CD14-positive monocyte (primary cell): ENCODE measurements at regions not wholly inside any gene's neighbourhood (a gene's known extent, or its start where the extent isn't known, plus 50 kb on each side); places are given as distances from the start of the nearest gene placed in this dataset.
A peak's percentile ranks its signal among the peaks of the same experiment; 100 is the strongest.

ENCODE experiments used
- DNase-seq, 3 donors: peaks; one replicate each; pipeline ENCODE4 v3.0.0-alpha.2; 2011 to 2022
- H2AFZ ChIP-seq: 2 replicates; pipeline ENCODE4 v1.6.0; 2012; ENCODE audit warnings: mild to moderate bottlenecking, low read depth, low read length, inconsistent platforms; ENCODE audit not compliant: insufficient read depth, poor library complexity, severe bottlenecking
- H3K27ac ChIP-seq, 2 donors: 1 replicate in 1 of 2; 2 replicates in 1 of 2; pipeline ENCODE4 v1.5.1; 2012 to 2013; ENCODE audit warnings: low read length in 2 of 2, control low read depth in 1 of 2, inconsistent platforms in 1 of 2, low read depth in 1 of 2, mild to moderate bottlenecking in 1 of 2
- H3K27me3 ChIP-seq, 2 donors: one replicate each; pipeline versions ENCODE4 v1.6.0 to v1.6.1; 2011 to 2013; ENCODE audit warnings: low read length in 2 of 2; ENCODE audit not compliant: control insufficient read depth in 2 of 2, insufficient read depth in 2 of 2
- H3K36me3 ChIP-seq, 2 donors: replicated peaks in 1 of 2; 1 replicate in 1 of 2; 2 replicates in 1 of 2; pipeline versions ENCODE4 v1.5.1 to v1.6.1; 2012 to 2013; ENCODE audit warnings: low read length in 2 of 2, control low read depth in 1 of 2, inconsistent platforms in 1 of 2, mild to moderate bottlenecking in 1 of 2; ENCODE audit not compliant: insufficient read depth in 2 of 2, control insufficient read depth in 1 of 2
- H3K4me1 ChIP-seq, 2 donors: 1 replicate in 1 of 2; 2 replicates in 1 of 2; pipeline versions ENCODE4 v1.5.1 to v1.6.1; 2012 to 2013; ENCODE audit warnings: low read length in 2 of 2, control low read depth in 1 of 2, inconsistent platforms in 1 of 2, mild to moderate bottlenecking in 1 of 2, moderate library complexity in 1 of 2; ENCODE audit not compliant: insufficient read depth in 2 of 2, control insufficient read depth in 1 of 2
- H3K4me2 ChIP-seq: replicated peaks from 2 replicates; pipeline ENCODE3; 2012; ENCODE audit warnings: low read length, moderate library complexity, mild to moderate bottlenecking; ENCODE audit not compliant: poor library complexity, severe bottlenecking; ENCODE audit errors: extremely low read depth
- H3K4me3 ChIP-seq, 3 experiments: fragments of 200-600 bp in 1 of 3; sonication (generic) in 1 of 3; replicated peaks in 1 of 3; 1 replicate in 2 of 3; 2 replicates in 1 of 3; pipeline ENCODE4 v1.5.1; 2011 to 2013; ENCODE audit warnings: low read length in 3 of 3, mild to moderate bottlenecking in 3 of 3, control low read depth in 2 of 3, low read depth in 2 of 3, inconsistent platforms in 1 of 3, moderate library complexity in 1 of 3
- H3K79me2 ChIP-seq: 2 replicates; pipeline ENCODE4 v1.6.0; 2012; ENCODE audit warnings: mild to moderate bottlenecking, control low read depth, inconsistent platforms, low read length, moderate library complexity; ENCODE audit not compliant: insufficient read depth
- H3K9ac ChIP-seq: 2 replicates; pipeline ENCODE4 v1.6.0; 2017; ENCODE audit warnings: low read length, mild to moderate bottlenecking; ENCODE audit not compliant: insufficient read depth, poor library complexity, severe bottlenecking
- H3K9me3 ChIP-seq, 2 donors: replicated peaks in 1 of 2; 1 replicate in 1 of 2; 2 replicates in 1 of 2; pipeline versions ENCODE4 v1.5.1 to v1.6.1; 2012 to 2013; ENCODE audit warnings: low read length in 2 of 2, control low read depth in 1 of 2; ENCODE audit not compliant: control insufficient read depth in 1 of 2, insufficient read depth in 1 of 2
- H4K20me1 ChIP-seq: 2 replicates; pipeline ENCODE4 v1.6.0; 2012; ENCODE audit warnings: mild to moderate bottlenecking, low read length, control low read depth, moderate library complexity; ENCODE audit not compliant: insufficient read depth
- H3K27ac Mint-ChIP-seq, 7 donors: one replicate each; pipeline ENCODE4 v1.8.0; 2020; ENCODE audit warnings: mild to moderate bottlenecking in 7 of 7, mixed read lengths in 7 of 7, moderate library complexity in 6 of 7, inconsistent platforms in 2 of 7
- H3K27me3 Mint-ChIP-seq, 3 donors: one replicate each; pipeline ENCODE4 v1.8.0; 2021 to 2022; ENCODE audit warnings: low read depth in 3 of 3, mild to moderate bottlenecking in 3 of 3, mixed read lengths in 3 of 3, moderate library complexity in 3 of 3, inconsistent platforms in 1 of 3
- H3K36me3 Mint-ChIP-seq, 2 donors: one replicate each; pipeline ENCODE4 v1.8.0; 2020; ENCODE audit warnings: mixed read lengths in 2 of 2, inconsistent platforms in 1 of 2, mild to moderate bottlenecking in 1 of 2
- H3K4me1 Mint-ChIP-seq: one replicate; pipeline ENCODE4 v1.8.0; 2020; ENCODE audit warnings: mild to moderate bottlenecking, mixed read lengths
- H3K4me3 Mint-ChIP-seq, 2 donors: one replicate each; pipeline ENCODE4 v1.8.0; 2020; ENCODE audit warnings: mild to moderate bottlenecking in 2 of 2, mixed read lengths in 2 of 2, moderate library complexity in 1 of 2
- H3K9me3 Mint-ChIP-seq, 7 donors: one replicate each; pipeline ENCODE4 v1.8.0; 2020 to 2022; ENCODE audit warnings: mixed read lengths in 7 of 7, mild to moderate bottlenecking in 6 of 7, moderate library complexity in 6 of 7, inconsistent platforms in 2 of 7
- CTCF ChIP-seq: fragments of 200-600 bp; IDR thresholded peaks from one replicate; pipeline ENCODE4 v1.8.0; 2022; ENCODE audit warnings: antibody characterized with exemption, mild to moderate bottlenecking
- WGBS: methylation state at CpG from one replicate; pipeline ENCODE4 v1.1.5; 2013; ENCODE audit warnings: missing lambda C conversion rate; ENCODE audit not compliant: insufficient coverage; 5-methylcytosine and 5-hydroxymethylcytosine counted together
- intact Hi-C, 2 donors: fragments of 100-400 bp; cut with micrococcal nuclease; formaldehyde crosslinking; loops; one replicate each; pipeline versions ENCODE4 v1.15.0 to v1.15.1; 2023

DNA sequence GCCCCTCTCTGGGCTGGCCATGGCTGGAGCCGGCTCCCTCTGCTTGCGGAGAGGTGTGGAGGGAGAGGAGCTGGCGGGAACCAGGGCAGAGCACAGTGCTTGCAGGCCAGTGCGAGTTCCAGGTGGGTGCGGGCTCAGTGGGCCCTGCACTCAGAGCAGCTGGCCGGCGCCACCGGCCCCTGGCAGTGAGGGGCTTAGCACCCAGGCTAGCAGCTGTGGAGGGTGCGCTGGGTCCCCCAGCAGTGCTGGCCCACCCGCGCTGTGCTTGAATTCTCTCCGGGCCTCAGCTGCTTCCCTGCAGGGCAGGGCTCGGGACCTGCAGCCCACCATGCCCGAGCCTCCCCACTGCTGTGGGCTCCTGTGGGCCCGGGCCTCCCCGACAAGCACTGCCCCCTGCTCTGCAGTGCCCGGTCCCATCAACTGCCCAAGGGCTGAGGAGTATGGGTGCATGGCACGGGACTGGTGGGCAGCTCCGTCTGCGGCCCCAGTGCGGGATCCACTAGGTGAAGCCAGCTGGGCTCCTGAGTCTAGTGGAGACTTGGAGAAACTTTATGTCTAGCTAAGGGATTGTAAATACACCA is 61.2 kb upstream of the AGR3 start:
- peaks cover 16% of the 10 kb centered on the region for H3K4me1 Mint-ChIP-seq
- TF ChIP-seq CTCF = no peak
- peaks cover 0 to 5% of the 10 kb centered on the region in 2 donors for H3K36me3 Mint-ChIP-seq
- H3K4me1 ChIP-seq = peaks cover 16 to 18% of the 10 kb centered on the region in 2 donors
- no peak overlapping the region for H3K4me3 Mint-ChIP-seq
- H4K20me1 ChIP-seq = no peaks in the 10 kb centered on the region
- H3K4me3 ChIP-seq = no peak overlapping the region
- peaks cover 2 to 5% (median 3%) of the 10 kb centered on the region in 3 donors for H3K27me3 Mint-ChIP-seq
- H3K9me3 Mint-ChIP-seq = peaks cover 8 to 17% (median 13%) of the 10 kb centered on the region in 7 donors
- H3K9me3 ChIP-seq = peaks cover 5 to 7% of the 10 kb centered on the region in 2 donors
- intact Hi-C loops = no loop called here
- no peak overlapping the region for H2AFZ ChIP-seq
- no peak overlapping the region for H3K9ac ChIP-seq
- no peak overlapping the region for H3K27ac ChIP-seq
- no peaks in the 10 kb centered on the region for H3K79me2 ChIP-seq
- H3K27ac Mint-ChIP-seq = no peak overlapping the region
- no peak for DNase-seq
- no peaks in the 10 kb centered on the region for H3K27me3 ChIP-seq
- no peak overlapping the region for H3K4me2 ChIP-seq
- H3K36me3 ChIP-seq = no peaks in the 10 kb centered on the region
- 89% methylated on average over 19 of the region's 21 CpGs for WGBS

DNA sequence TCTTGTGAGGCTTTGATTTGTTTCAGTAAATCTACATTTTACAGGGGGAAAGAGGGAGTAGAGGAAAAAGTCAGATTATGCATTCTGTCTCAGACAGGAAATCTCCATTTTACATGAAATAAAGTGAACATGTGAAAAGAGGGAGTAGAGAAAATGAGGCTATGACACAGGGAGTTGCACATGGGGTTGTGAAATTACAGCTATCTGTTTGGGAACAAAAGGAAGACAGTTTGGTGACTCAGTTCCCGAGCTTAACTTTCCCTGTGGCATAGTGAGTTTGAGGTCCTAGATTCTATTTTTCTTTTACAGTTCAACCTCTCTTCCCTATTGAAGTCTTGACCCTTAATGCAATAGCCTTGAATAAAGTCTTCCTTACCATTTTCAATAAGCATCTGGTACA is 63.2 kb upstream of the AGR3 start:
- no peaks in the 10 kb centered on the region for H3K36me3 ChIP-seq
- WGBS = no CpG with 5 or more reads among the region's 1 CpG
- H3K27ac Mint-ChIP-seq = peak overlapping the region; percentile 21 to 80 (median 41)
- H3K4me1 ChIP-seq = peaks cover 16 to 18% of the 10 kb centered on the region in 2 donors
- H3K27me3 ChIP-seq = no peaks in the 10 kb centered on the region
- peak overlapping the region in 1 of 3 experiments; percentile 3 for H3K4me3 ChIP-seq
- no peak for TF ChIP-seq CTCF
- no peaks in the 10 kb centered on the region for H4K20me1 ChIP-seq
- H3K9me3 ChIP-seq = peaks cover 12 to 17% of the 10 kb centered on the region in 2 donors
- peak overlapping the region in 1 of 2 donors; percentile 32 for H3K27ac ChIP-seq
- peaks cover 14% of the 10 kb centered on the region for H3K4me1 Mint-ChIP-seq
- H3K36me3 Mint-ChIP-seq = peaks cover 2 to 14% of the 10 kb centered on the region in 2 donors
- H3K4me2 ChIP-seq = peak overlapping the region; percentile 21
- peaks cover 2 to 4% (median 3%) of the 10 kb centered on the region in 3 donors for H3K27me3 Mint-ChIP-seq
- peak overlapping the region in 1 of 2 donors; percentile 67 for H3K4me3 Mint-ChIP-seq
- no peak overlapping the region for H3K9ac ChIP-seq
- no peaks in the 10 kb centered on the region for H3K79me2 ChIP-seq
- intact Hi-C loops = no loop called here
- peak; percentile 26 to 66 (median 64) for DNase-seq
- no peak overlapping the region for H2AFZ ChIP-seq
- H3K9me3 Mint-ChIP-seq = peaks cover 18 to 30% (median 27%) of the 10 kb centered on the region in 7 donors
